AG04450 (cell line): ENCODE measurements at regions not wholly inside any gene's neighbourhood (a gene's known extent, or its start where the extent isn't known, plus 50 kb on each side); places are given as distances from the start of the nearest gene placed in this dataset.

ENCODE experiments used
- CTCF ChIA-PET: fragments of 300-600, 350-600 bp; formaldehyde crosslinking; extraction: SDS; loops from one replicate; lab custom pipeline; 2022; ENCODE audit warnings: antibody characterized with exemption, inconsistent platforms; lab: Charles Lee
- POLR2A ChIA-PET: fragments of 350-600 bp; formaldehyde crosslinking; extraction: SDS; loops from one replicate; lab custom pipeline; 2021; ENCODE audit warnings: antibody characterized with exemption, inconsistent platforms; lab: Yijun Ruan, JAX
- DNase-seq: peaks from one replicate; pipeline ENCODE4 v3.0.0-alpha.2; 2011; ENCODE audit warnings: low read depth, low spot score
- H3K27ac ChIP-seq: one replicate; pipeline ENCODE4 v1.5.1; 2012; ENCODE audit warnings: low read depth, low read length, control low read depth
- H3K27me3 ChIP-seq: one replicate; pipeline ENCODE4 v1.6.0; 2012; ENCODE audit warnings: low read length; ENCODE audit not compliant: control insufficient read depth, insufficient read depth
- H3K4me3 ChIP-seq: 2 replicates; pipeline ENCODE4 v1.5.1; 2011; ENCODE audit warnings: mild to moderate bottlenecking, low read depth, low read length, control low read depth
- H3K9me3 ChIP-seq: 2 replicates; pipeline ENCODE4 v1.5.1; 2012; ENCODE audit warnings: low read length; ENCODE audit not compliant: control insufficient read depth, insufficient read depth
- CTCF ChIP-seq: IDR thresholded peaks from 2 replicates; pipeline ENCODE4 v1.5.1; 2011; ENCODE audit warnings: low read depth, low read length, control low read depth, inconsistent platforms

GRCh38 chr9:103681435-103681834 lies 412.7 kb upstream of the SMC2 start:
- no peak for TF ChIP-seq CTCF
- POLR2A ChIA-PET, result no interaction called here
- Histone ChIP-seq H3K27me3 (no peaks in the 10 kb centered on the region), H3K4me3 (no peak overlapping the region), H3K9me3 (peaks cover 8% of the 10 kb centered on the region), H3K27ac (no peak overlapping the region)
- DNase-seq, result no peak
- CTCF ChIA-PET, result no interaction called here

- Histone ChIP-seq H3K9me3 (no peaks in the 10 kb centered on the region), H3K27me3 (no peaks in the 10 kb centered on the region), H3K4me3 (no peak overlapping the region), H3K27ac (no peak overlapping the region)
- no peak for DNase-seq
- CTCF ChIA-PET, result no interaction called here
- TF ChIP-seq CTCF, result no peak
- POLR2A ChIA-PET, result no interaction called here
These were observed 393.7 kb upstream of the SMC2 start for GRCh38 chr9:103700195-103700962.

- ChIA-PET CTCF (no interaction called here), POLR2A (no interaction called here)
- Histone ChIP-seq H3K27ac (no peak overlapping the region), H3K27me3 (no peaks in the 10 kb centered on the region), H3K4me3 (no peak overlapping the region), H3K9me3 (no peaks in the 10 kb centered on the region)
- no peak for TF ChIP-seq CTCF
- DNase-seq, result no peak
These were observed 391.5 kb upstream of the SMC2 start for GRCh38 chr9:103702572-103702971.

GRCh38 chr9:103707181-103707580 lies 386.9 kb upstream of the SMC2 start:
- Histone ChIP-seq H3K27ac (no peak overlapping the region), H3K9me3 (no peaks in the 10 kb centered on the region), H3K4me3 (no peak overlapping the region), H3K27me3 (no peaks in the 10 kb centered on the region)
- no peak for DNase-seq
- ChIA-PET POLR2A (no interaction called here), CTCF (no interaction called here)
- TF ChIP-seq CTCF, result no peak

- Histone ChIP-seq H3K4me3 (no peak overlapping the region), H3K27me3 (no peaks in the 10 kb centered on the region), H3K27ac (no peak overlapping the region), H3K9me3 (no peaks in the 10 kb centered on the region)
- POLR2A ChIA-PET, result no interaction called here
- CTCF ChIA-PET, result no interaction called here
- no peak for TF ChIP-seq CTCF
- no peak for DNase-seq
These were observed 384.7 kb upstream of the SMC2 start for GRCh38 chr9:103709366-103709765.
